GM18873 (cell line): ENCODE measurements at regions not wholly inside any gene's neighbourhood (a gene's known extent, or its start where the extent isn't known, plus 50 kb on each side); places are given as distances from the start of the nearest gene placed in this dataset.

ENCODE experiments used
- ATAC-seq: cut with Tn5 transposase; IDR thresholded peaks from one replicate; pipeline ENCODE4 v1.9.1; 2021; ENCODE audit warnings: mild to moderate bottlenecking, moderate library complexity, moderate number of reproducible peaks; ENCODE audit not compliant: unreplicated experiment, low FRiP score

GRCh38 chr22:48453751-48454485 lies 1373.8 kb downstream of the BRD1 start:
- ATAC-seq = no peak

- no peak for ATAC-seq
Measured at GRCh38 chr22:48453171-48453570, 1374.5 kb downstream of the BRD1 start.

GRCh38 chr22:48452766-48453165 lies 1374.9 kb downstream of the BRD1 start:
- no peak for ATAC-seq

GRCh38 chr22:48451891-48452290 lies 1375.8 kb downstream of the BRD1 start:
- no peak for ATAC-seq

GRCh38 chr22:48450188-48450825 lies 1377.4 kb downstream of the BRD1 start:
- no peak for ATAC-seq

GRCh38 chr22:48449466-48450187 lies 1378.0 kb downstream of the BRD1 start:
- ATAC-seq = no peak

GRCh38 chr22:48448821-48449220 lies 1378.9 kb downstream of the BRD1 start:
- ATAC-seq = no peak

- no peak for ATAC-seq
Measured at GRCh38 chr22:48445113-48445827, 1382.4 kb downstream of the BRD1 start.

- ATAC-seq = peak; percentile 69
Measured at GRCh38 chr22:48444320-48445112, 1383.2 kb downstream of the BRD1 start.

GRCh38 chr22:48443680-48444079 lies 1384.0 kb downstream of the BRD1 start:
- ATAC-seq = no peak

- ATAC-seq = no peak
Measured at GRCh38 chr22:48442663-48443062, 1385.0 kb downstream of the BRD1 start.

GRCh38 chr22:48441553-48441850 lies 1386.2 kb downstream of the BRD1 start:
- no peak for ATAC-seq

GRCh38 chr22:48440673-48441552 lies 1386.8 kb downstream of the BRD1 start:
- ATAC-seq = no peak

GRCh38 chr22:48440176-48440575 lies 1387.5 kb downstream of the BRD1 start:
- ATAC-seq = no peak

- no peak for ATAC-seq
Measured at GRCh38 chr22:48439560-48440135, 1388.0 kb downstream of the BRD1 start.

- ATAC-seq = no peak
Measured at GRCh38 chr22:48438800-48439559, 1388.7 kb downstream of the BRD1 start.

GRCh38 chr22:48438096-48438495 lies 1389.6 kb downstream of the BRD1 start:
- no peak for ATAC-seq

GRCh38 chr22:48436201-48436931 lies 1391.3 kb downstream of the BRD1 start:
- no peak for ATAC-seq
